ENCODE measurements at regions not wholly inside any gene's neighbourhood (a gene's known extent, or its start where the extent isn't known, plus 50 kb on each side); places are given as distances from the start of the nearest gene placed in this dataset.
"Not testable (repeated sequence)": the region's sequence is repeated elsewhere in the genome, so short reads cannot be mapped to it uniquely, and the experiment has no call there.

- DNase-seq (ENCODE audit: low read depth): no peak
Measured at GRCh38 chr9:31236344-31236743, 1148.1 kb upstream of the ACO1 start.

DNA sequence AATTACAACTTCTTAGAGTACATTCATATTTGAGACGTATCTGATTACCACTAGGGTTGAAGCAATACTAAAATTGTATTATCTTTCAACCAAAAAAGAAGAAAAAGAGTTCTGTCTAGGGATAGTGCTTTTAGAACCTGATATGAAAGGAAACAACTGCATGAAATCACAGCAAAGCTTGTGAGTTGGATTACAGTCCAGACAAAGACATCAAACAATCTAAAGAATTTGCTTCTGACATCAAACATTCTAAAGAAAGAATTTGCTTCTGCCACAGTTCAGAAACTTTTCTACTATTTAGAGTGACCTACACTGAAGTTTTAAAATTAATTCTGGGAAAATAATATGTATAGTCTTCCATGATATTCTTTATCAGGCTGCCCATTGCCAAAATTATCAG, 1141.1 kb upstream of the ACO1 start:
- DNase-seq (ENCODE audit: low read depth): no peak

GRCh38 chr9:31248156-31248555, 1136.3 kb upstream of the ACO1 start:
- no peak for DNase-seq (ENCODE audit: low read depth)

- DNase-seq (ENCODE audit: low read depth): no peak
Measured at GRCh38 chr9:31251386-31251785, 1133.1 kb upstream of the ACO1 start.

DNA sequence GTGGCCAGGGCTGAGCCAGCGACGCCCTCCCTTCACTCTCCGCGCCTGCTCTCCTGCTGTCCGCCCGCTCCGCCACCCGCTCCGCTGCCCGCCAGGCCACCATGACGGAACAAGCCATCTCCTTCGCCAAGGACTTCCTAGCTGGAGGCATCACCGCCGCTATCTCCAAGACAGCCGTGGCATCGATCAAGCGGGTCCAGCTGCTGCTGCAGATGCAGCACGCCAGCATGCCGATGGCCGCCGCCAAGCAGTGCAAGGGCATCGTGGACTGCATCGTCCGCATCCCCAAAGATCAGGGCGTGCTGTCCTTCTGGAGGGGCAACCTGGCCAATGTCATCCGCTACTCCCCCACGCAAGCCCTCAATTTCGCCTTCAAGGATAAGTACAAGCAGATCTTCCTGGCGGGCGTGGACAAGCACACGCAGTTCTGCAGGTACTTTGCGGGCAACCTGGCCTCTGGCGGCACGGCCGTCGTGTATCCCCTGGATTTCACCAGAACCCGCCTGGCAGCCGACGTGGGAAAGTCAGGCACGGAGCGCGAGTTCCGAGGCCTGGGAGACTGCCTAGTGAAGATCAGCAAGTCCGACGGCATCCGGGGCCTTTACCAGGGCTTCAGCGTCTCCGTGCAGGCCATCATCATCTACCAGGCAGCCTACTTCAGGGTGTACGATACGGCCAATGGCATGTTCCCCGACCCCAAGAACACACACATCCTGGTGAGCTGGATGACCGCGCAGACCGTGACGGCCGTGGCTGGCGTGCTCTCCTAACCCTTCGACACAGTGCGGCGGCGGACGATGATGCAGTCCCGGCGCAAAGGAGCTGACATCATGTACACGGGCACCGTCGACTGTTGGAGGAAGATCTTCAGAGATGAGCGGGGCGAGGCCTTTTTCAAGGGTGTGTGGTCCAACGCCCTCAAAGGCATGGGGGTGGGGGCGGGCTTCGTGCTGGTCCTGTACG, 1130.4 kb upstream of the ACO1 start:
- DNase-seq (ENCODE audit: low read depth): no peak

GRCh38 chr9:31255211-31255610, 1129.2 kb upstream of the ACO1 start:
- DNase-seq (ENCODE audit: low read depth): no peak

- DNase-seq (ENCODE audit: low read depth): no peak
Measured at GRCh38 chr9:31259824-31260223, 1124.6 kb upstream of the ACO1 start.

- DNase-seq (ENCODE audit: low read depth): no peak
Measured at GRCh38 chr9:31272456-31273295, 1111.8 kb upstream of the ACO1 start.

DNA sequence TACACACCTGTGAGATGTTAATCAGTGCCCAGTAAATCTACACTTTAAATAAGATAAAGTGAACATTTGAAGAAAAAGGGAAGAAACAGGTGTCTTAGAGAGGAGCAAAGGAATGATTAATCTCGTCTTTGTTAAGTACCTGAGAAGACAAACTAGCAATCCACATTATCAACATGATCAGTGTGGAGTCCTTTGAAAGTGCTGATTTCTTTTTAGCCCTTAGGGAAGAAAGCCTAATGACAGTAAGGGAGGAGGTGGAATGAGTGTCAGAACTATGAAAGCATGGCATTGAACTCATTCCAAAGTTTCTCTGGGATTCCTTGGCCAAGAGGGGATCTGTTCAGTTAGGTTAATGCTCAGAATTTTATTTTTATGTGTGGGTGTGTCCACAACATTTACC, 1109.0 kb upstream of the ACO1 start:
- no peak for DNase-seq (ENCODE audit: low read depth)

GRCh38 chr9:31290731-31291130, 1093.7 kb upstream of the ACO1 start:
- DNase-seq (ENCODE audit: low read depth): no peak

GRCh38 chr9:31302620-31303418, 1081.6 kb upstream of the ACO1 start:
- DNase-seq (ENCODE audit: low read depth): no peak

- DNase-seq (ENCODE audit: low read depth): no peak
Measured at GRCh38 chr9:31304576-31304975, 1079.9 kb upstream of the ACO1 start.

DNA sequence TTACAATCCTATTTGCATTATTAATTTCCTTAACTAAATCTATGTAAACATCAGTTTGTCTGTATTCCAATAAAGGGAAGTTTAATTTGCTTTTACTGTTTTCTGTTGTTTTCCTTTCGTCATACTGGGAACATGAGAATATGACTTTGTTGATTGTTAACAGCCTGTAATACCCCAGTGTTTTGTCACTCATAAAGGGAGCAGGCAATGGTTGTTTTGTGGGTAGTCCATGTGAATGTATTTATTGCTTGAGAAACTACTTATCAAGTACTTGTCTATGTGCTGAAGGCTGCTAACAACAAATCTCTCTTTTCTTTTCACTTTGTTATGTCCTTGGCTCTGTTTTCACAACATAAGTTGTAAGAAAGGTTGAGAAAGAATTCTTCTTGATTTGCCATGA, 1070.2 kb upstream of the ACO1 start:
- DNase-seq (ENCODE audit: low read depth): no peak

- no peak for DNase-seq (ENCODE audit: low read depth)
Measured at GRCh38 chr9:31320494-31320893, 1063.9 kb upstream of the ACO1 start.

- DNase-seq (ENCODE audit: low read depth): no peak
Measured at GRCh38 chr9:31321256-31321655, 1063.2 kb upstream of the ACO1 start.

DNA sequence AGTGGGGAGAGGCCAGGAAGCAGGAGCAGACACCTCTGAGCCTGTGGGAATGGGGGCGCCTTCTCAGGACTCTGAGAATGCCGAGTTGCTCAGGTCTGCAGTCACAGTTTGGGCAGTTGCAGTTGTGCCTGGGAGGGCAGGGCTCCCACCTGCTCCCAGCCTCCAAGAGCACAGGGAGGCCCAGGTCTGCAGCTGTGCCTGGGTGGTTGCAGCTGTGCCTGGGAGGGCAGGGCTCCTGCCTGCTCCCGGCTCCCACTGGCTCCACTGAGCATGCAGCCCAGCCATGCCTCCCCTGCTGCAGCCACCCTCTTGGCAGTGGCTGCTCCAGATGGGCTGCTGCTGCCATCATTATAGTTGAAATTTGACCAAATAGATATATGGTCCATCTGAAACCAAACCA, 1062.8 kb upstream of the ACO1 start:
- DNase-seq (ENCODE audit: low read depth): no peak

GRCh38 chr9:31323726-31324444, 1060.6 kb upstream of the ACO1 start:
- DNase-seq (ENCODE audit: low read depth): no peak

- DNase-seq (ENCODE audit: low read depth): no peak
Measured at GRCh38 chr9:31325778-31326177, 1058.7 kb upstream of the ACO1 start.

DNA sequence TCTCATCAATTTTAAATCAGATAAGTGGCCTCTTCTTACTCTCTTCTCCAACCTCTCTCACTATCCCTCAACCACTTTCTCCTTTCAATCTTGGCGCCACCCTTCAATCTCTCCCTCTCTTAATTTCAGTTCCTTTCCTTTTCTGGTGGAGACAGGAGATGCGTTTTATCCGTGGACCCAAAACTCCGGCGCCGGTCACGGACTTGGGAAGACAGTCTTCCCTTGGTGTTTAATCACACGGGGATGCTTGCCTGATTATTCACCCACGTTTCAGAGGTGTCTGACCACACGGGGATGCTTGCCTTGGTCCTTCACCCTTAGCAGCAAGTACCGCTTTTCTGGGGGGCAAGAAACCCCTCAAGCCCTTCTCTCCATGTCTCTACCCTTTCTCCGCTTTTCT, 1057.6 kb upstream of the ACO1 start:
- not testable (repeated sequence) for DNase-seq (ENCODE audit: low read depth)

DNA sequence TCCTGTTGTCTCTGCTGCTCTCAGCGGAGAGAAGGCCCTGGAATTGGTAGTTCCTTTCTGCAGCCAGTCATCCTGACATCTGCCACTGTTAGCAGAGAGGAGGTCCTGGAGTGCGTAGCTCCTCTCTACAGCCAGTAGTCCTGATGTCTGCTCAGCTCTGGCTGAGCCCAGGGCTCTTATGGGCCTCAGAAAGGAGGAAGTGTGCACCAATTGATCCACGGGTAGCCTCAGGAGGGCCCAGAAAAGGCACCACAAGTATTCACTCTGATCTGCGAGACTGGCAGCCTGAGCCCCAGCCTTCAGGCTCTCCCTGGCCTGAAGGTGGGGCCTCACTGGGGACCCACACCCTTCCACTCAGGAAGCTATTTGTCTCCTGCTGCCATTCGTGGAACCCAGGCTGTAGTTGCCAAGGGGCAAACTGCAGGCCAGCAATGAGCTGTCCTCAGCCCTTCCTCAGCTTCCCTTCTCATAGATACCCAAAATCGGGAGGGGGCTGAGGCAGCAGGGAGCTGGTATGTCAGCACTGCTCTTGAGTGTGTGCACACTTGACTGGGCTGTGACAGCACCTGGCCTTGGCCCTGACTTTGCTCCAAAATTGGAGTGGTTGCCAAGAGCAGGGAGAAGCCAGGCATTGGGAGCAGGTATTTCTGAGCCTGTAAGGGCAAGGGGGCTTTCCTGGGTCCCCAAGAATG, 1049.5 kb upstream of the ACO1 start:
- no peak for DNase-seq (ENCODE audit: low read depth)
